Thyroid gland (tissue), 4 donors: ENCODE measurements at regions not wholly inside any gene's neighbourhood (a gene's known extent, or its start where the extent isn't known, plus 50 kb on each side); places are given as distances from the start of the nearest gene placed in this dataset.

Source experiments
- DNase-seq, 2 donors: peaks; one replicate each; pipeline ENCODE4 v3.0.0-alpha.2; 2019
- H3K27ac ChIP-seq, 3 donors: fragments of 200-600 bp; sonication (generic); 1 replicate in 2 of 3; 2 replicates in 1 of 3; pipeline ENCODE4 v1.5.1; 2016 to 2019; ENCODE audit warnings: mild to moderate bottlenecking in 1 of 3, moderate library complexity in 1 of 3
- H3K27me3 ChIP-seq: fragments of 200-600 bp; sonication (generic); one replicate; pipeline ENCODE4 v1.5.1; 2019
- H3K36me3 ChIP-seq, 2 donors: fragments of 200-600 bp; sonication (generic); one replicate each; pipeline ENCODE4 v1.5.1; 2016 to 2019
- H3K4me1 ChIP-seq, 2 donors: fragments of 200-600 bp; sonication (generic); one replicate each; pipeline ENCODE4 v1.5.1; 2017 to 2019
- H3K4me3 ChIP-seq, 3 donors: fragments of 200-600 bp; sonication (generic); replicated peaks in 1 of 3; 1 replicate in 2 of 3; 2 replicates in 1 of 3; pipeline ENCODE4 v1.5.1; 2016; ENCODE audit warnings: mild to moderate bottlenecking in 1 of 3
- H3K9me3 ChIP-seq: fragments of 200-600 bp; sonication (generic); one replicate; pipeline ENCODE4 v1.5.1; 2017
- CTCF ChIP-seq, 6 experiments: fragments of 200-600 bp in 3 of 6; fragments of 450-650 bp in 3 of 6; sonication (generic) in 3 of 6; IDR thresholded peaks; one replicate each; pipeline ENCODE4 v1.5.1; 2016 to 2019; ENCODE audit warnings: antibody characterized with exemption in 6 of 6, mild to moderate bottlenecking in 2 of 6, inconsistent platforms in 1 of 6, moderate library complexity in 1 of 6
- POLR2A ChIP-seq, 2 donors: fragments of 450-650 bp; IDR thresholded peaks; one replicate each; pipeline ENCODE4 v1.6.1; 2017; ENCODE audit warnings: antibody characterized with exemption in 2 of 2, mild to moderate bottlenecking in 2 of 2, moderate library complexity in 1 of 2
- WGBS, 2 donors: methylation state at CpG; one replicate each; pipeline ENCODE4 v1.1.5; 2017; 5-methylcytosine and 5-hydroxymethylcytosine counted together
- intact Hi-C: fragments of 100-400 bp; cut with DNase I; formaldehyde crosslinking; loops from one replicate; pipeline ENCODE4 v1.15.1; 2023

DNA sequence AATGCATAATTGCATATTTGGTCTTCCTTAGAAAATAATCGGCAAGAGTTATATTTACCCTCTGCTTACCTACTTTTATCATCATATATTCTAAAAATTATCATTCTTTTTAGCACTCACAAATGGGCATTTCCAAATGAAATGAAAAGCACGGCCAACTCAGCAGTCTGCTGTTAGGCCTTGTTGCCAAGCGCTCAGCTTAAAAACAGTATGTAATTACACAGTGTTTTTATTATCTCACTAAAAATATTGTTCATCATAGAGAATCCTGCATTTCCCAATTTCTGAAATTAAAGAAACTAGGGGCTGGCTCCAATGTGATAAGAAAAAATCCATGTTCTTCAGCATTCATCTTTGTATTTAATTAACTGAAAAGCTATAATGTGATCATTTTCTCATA, 391.7 kb upstream of the ADARB2 start:
- 90 to 92% methylated on average over 3 of the region's 3 CpGs for WGBS, 2 donors
- no peak for DNase-seq
- TF ChIP-seq POLR2A (IDR thresholded peaks at IDR 0.05) (no peak), CTCF (IDR thresholded peaks at IDR 0.05) (no peak)
- intact Hi-C loops: no loop called here
- H3K36me3 ChIP-seq: no peaks in the 10 kb centered on the region
- H3K9me3 ChIP-seq: no peaks in the 10 kb centered on the region
- H3K27me3 ChIP-seq: no peaks in the 10 kb centered on the region
- no peak overlapping the region for H3K4me3 ChIP-seq
- no peaks in the 10 kb centered on the region for H3K4me1 ChIP-seq
- H3K27ac ChIP-seq: no peak overlapping the region

DNA sequence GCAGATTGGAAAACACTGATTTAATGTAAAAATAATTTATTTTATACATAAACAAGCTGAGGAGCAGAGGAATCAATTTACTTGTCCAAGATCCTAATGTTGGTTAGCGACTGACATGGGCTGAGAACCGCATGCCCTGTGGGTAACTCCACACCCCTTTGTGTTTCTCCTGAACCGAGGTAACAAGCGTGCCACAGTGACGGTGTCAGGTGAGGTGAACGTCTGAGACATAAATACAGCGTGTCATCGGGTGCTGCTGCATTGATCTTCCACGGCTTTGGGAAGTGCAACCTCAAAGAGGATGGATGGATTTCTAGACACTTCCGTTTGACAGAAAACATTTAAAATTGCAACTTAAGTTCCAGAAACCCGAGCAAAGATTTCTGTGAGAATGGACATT, 386.8 kb upstream of the ADARB2 start:
- no peak for DNase-seq
- WGBS, 2 donors: 80 to 88% methylated on average over 11 of the region's 11 CpGs

DNA sequence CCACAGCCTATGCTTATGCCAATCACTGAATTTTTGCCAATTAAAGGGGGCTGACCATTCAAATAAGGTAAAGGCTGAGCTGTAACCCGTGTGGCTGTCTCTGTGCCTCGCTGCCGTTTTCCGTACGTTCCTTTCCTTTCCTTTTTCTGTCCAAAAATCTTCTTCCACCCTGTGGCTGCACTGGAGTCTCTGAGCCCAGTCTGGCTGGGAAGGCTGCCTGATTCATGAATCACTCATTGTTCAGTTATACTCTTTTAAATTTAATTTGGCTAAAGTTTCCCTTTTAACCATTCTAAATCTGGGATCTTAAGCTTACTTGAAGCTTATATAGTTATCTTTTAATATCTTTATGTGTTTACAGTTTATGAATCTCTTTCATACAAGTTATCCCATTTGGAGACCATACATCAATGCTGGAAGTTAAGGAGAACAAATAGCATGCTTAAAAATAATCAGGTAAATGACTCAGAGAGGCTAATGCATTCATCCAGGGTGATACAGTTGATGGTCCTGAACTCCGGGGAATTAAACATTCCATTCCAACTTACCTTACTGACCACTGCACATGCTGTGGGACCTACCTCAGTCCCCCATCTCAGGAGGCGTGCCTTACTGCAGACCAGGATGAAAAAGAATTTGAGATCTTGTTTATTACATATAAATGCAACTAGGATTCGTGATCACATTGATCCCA, 385.3 kb upstream of the ADARB2 start:
- intact Hi-C loops: no loop called here
- H3K27ac ChIP-seq: no peak overlapping the region
- H3K36me3 ChIP-seq: no peaks in the 10 kb centered on the region
- H3K4me1 ChIP-seq: no peaks in the 10 kb centered on the region
- H3K4me3 ChIP-seq: no peak overlapping the region
- TF ChIP-seq POLR2A (IDR thresholded peaks at IDR 0.05) (no peak), CTCF (IDR thresholded peaks at IDR 0.05) (no peak)
- no peak for DNase-seq
- WGBS, 2 donors: 74 to 93% methylated on average over 8 of the region's 8 CpGs
- no peaks in the 10 kb centered on the region for H3K27me3 ChIP-seq
- H3K9me3 ChIP-seq: no peaks in the 10 kb centered on the region

More for the DNA sequence above, 386.8 kb upstream of the ADARB2 start:
- Histone ChIP-seq H3K9me3 (no peaks in the 10 kb centered on the region), H3K36me3 (no peaks in the 10 kb centered on the region), H3K4me1 (no peaks in the 10 kb centered on the region), H3K27ac (no peak overlapping the region), H3K4me3 (no peak overlapping the region), H3K27me3 (no peaks in the 10 kb centered on the region)
- TF ChIP-seq POLR2A (IDR thresholded peaks at IDR 0.05): no peak
- TF ChIP-seq CTCF (IDR thresholded peaks at IDR 0.05): no peak
- intact Hi-C loops: no loop called here

- WGBS, 2 donors: 61 to 63% methylated on average over 5 of the region's 5 CpGs
- H3K27ac ChIP-seq: no peak overlapping the region
- H3K9me3 ChIP-seq: no peaks in the 10 kb centered on the region
- no peak for DNase-seq
- TF ChIP-seq POLR2A (IDR thresholded peaks at IDR 0.05): no peak
- no peak for TF ChIP-seq CTCF (IDR thresholded peaks at IDR 0.05)
- no peaks in the 10 kb centered on the region for H3K36me3 ChIP-seq
- intact Hi-C loops: no loop called here
- no peaks in the 10 kb centered on the region for H3K4me1 ChIP-seq
- H3K4me3 ChIP-seq: no peak overlapping the region
- no peaks in the 10 kb centered on the region for H3K27me3 ChIP-seq
Observed at GRCh38 chr10:2121929-2122328, 384.6 kb upstream of the ADARB2 start.

DNA sequence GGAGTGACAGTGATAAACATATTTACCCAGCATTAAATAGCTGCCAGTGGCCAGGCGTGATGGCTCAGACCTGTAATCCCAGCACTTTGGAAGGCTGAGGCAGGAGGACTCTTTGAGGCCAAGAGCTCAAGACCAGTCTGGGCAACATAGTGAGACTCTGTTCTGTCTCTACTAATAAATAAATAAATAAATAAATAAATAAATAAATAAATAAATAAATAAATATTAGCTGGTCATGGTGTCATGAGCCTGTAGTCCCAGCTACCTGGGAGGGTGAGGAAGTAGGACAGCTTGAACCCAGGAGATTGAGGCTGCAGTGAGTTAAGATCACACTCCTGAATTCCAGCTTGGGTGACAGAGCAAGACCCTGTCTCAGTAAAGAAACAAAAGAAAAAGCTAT, 384.0 kb upstream of the ADARB2 start:
- no peaks in the 10 kb centered on the region for H3K36me3 ChIP-seq
- no peaks in the 10 kb centered on the region for H3K9me3 ChIP-seq
- H3K27ac ChIP-seq: no peak overlapping the region
- TF ChIP-seq CTCF (IDR thresholded peaks at IDR 0.05) (no peak), POLR2A (IDR thresholded peaks at IDR 0.05) (no peak)
- no peaks in the 10 kb centered on the region for H3K4me1 ChIP-seq
- H3K27me3 ChIP-seq: no peaks in the 10 kb centered on the region
- WGBS, 2 donors: 84 to 86% methylated on average over 1 of the region's 1 CpG
- no peak for DNase-seq
- intact Hi-C loops: no loop called here
- no peak overlapping the region for H3K4me3 ChIP-seq
